A172 (cell line): ENCODE measurements at regions not wholly inside any gene's neighbourhood (a gene's known extent, or its start where the extent isn't known, plus 50 kb on each side); places are given as distances from the start of the nearest gene placed in this dataset.

ENCODE experiments used
- DNase-seq: peaks from one replicate; pipeline ENCODE4 v3.0.0-alpha.2; 2015; ENCODE audit warnings: low spot score

DNA sequence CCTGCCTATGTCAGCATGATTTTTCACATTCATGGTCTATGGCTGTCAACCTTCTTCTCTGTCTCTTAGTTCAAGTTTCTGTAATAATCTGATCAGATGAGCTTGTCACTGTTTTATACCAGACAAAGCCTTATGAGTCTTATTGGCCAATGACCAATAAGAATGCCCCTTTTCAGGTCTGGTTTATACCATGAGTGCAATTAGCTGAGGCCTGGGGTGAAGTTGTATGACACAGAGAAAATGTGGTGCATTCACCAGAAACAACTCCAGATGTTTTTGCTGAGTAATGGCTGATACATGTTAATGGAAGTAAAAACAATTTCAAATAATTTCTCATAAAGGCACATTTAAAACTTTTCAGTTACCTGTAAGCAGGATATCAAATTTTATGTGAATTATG lies 218.6 kb upstream of the CDH8 start:
- no peak for DNase-seq

DNA sequence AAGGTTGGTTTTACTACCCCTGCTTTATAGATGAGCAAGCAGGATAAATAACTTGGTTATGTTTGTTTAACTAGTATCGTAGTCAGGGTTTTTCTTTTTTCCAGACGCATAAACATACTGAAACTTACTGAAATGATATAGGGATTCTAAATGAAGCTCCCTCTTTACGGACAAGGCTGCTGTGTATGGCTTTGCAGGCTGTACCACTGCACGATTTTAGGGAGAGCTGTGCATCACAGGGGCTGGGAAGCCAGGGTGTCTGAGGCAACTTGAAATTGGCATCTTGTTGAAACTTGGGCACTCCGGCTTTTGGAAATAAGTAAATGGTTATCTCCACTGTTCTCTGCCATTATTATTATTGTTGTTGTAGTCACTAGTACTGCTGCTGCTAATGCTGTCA lies 218.1 kb upstream of the CDH8 start:
- DNase-seq: no peak

DNA sequence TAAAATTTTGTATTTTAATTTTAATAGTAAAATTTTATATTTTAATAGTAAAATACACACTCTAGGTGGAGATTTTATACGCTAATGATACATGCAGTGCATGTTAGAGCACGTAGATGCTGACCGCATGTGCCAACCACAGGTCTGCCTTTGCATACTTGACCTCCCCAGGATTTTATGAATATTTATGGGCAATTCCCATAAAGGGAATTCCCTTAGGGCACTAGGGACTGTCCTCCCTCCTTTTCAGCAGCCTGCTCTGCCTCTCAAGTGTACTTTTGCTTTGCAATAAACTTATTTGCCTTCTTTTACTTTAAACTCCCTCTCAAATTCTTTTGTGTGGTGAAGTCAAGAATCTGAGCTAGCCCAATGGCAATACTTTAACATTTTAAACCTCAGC lies 217.7 kb upstream of the CDH8 start:
- no peak for DNase-seq

DNA sequence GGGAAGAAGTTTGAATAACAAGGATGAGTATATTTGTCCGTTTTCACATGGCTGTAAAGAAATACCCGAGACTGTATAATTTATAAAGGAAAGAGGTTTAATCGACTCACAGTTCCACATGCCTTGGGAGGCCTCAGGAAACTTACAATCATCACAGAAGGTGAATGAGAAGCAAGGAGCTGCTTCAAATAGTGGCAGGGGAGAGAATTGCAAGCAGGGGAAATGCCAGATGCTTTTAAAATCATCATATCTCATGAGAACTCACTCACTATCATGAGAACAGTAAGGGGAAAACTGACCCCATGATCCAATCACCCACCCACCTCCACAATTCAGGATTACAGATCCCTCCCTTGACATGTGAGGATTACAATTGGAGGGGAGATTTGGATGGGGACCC lies 212.8 kb upstream of the CDH8 start:
- no peak for DNase-seq

DNA sequence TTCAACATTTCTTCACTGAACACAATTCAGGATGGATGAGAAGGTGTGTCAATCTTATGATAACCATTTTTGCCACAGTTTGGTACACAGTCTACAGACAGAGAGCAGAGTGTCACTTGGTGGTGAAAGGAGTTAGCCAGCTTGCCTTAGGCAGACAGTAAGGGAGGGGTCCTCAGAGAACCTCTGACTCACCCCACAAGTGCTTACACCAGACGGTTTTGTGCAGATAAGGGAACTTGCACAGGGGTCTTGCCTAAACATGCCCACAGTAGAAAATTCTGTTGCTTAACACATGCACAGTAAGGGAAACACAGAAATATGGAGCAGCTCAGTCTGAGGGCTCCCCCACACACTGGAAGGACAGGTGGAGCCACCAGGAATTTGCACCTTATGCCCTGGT lies 204.5 kb upstream of the CDH8 start:
- no peak for DNase-seq

DNA sequence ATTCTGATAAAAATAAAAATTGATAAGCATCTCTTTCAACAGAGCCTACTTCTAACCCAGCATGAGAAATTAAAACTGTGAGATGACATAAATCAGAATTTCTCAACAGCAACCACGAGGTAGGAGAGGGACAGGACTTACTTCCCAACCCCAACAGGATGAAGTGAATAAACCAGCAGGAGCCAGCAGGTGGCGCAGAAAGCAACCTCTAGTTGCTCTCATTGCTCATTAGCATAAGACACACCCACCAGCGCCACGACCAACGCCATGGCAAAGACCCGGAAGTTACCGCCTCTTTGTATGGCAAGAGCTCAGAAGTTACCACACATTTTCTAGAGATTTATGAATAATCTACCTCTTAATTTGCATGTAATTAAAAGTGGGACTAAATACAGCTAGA lies 189.4 kb upstream of the CDH8 start:
- DNase-seq: peak; percentile 93

DNA sequence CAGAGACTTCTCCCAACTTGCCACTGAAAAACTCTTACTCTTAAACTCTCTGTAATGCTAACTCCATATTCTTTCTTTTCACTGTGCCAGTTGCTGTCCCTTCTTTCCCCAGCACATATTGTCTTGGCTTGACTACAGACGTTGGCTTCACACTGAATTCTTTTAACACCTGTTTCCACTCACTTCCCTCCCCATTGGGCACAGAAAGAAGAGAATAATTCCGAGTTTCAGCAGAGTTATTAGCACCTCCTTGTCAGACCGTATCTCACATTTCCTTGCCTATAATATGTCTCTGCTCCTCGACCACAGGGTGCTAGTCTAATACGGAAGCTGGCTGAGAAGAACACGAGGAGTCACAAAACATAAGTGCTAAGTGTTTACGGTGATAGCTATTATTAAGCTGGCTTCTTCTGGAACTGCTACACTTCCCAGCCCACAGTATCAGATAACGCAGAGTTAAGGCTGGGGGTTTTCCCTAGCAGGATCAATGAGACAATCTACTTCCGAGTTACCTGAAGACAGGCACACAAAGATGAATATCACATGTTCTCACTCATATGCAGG lies 188.5 kb upstream of the CDH8 start:
- DNase-seq: no peak

DNA sequence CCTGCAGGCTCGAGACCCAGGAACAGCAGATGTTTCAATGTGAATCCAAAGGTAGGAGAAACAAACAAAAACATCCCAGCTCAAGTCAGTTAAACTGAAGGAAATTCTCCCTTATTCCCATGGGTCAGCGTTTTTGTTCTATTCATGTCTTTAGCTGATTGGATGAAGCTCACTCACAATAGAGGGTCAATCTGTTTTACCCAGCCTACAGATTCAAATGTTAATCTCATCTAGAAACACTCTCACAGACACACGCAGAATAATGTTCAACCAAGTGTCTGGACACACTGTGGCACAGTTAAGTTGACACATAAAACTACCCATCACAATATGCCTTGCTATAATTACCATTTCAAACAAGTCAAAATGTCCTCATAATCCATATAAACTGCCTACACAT lies 180.6 kb upstream of the CDH8 start:
- DNase-seq: no peak

DNA sequence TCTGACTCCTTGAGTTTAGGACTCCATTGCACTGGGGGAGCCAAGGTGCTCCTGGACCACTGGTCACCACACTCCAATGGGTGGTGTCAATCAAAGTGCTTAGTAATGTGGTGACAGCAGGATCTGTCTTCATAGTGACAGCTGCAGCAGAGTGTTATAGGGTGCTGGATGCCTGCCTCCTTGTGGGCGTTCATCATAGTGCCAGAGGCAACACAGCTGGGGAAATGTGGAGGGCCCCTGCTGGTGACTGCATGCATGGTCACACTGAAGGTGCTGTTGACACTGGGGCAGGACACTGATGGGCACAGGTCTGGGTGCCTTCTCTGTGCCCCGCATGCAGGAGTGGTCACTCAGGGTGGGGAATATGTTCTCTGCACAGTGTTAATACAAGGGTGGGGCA lies 177.5 kb upstream of the CDH8 start:
- no peak for DNase-seq

DNA sequence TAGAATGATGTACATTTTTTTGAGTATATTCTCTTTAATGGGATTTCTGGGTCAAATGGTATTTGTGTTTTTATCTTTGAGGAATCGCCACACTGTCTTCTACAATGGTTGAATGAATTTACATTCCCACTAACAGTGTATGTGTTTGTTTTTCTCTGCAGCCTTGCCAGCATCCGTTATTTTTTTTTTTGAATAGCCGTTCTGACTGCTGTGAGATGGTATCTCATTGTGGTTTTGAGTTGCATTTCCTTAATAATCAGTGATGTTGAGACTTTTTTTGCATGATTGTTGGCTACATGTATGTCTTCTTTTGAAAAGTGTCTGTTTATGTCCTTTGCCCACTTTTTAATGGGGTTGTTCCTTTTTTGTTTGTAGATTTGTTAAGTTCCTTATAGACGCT lies 172.7 kb upstream of the CDH8 start:
- DNase-seq: no peak

DNA sequence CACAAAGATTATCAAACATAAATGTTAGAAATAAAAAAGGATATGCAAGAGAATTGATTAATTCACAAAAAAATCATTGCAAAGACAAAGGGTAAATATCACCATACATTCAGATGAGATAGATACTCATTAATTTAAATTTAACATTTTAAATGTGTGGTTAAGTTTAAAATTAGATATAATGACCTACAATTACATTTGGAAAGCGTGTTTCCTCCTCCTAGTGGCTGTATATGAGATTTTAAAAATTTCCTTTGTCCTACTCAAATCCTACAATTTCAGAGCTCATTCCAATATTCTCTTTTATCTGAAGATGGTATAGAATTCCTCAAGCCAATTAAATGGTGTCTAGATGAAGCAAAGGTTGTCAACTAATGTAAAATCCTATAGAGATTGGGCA lies 169.2 kb upstream of the CDH8 start:
- no peak for DNase-seq

DNA sequence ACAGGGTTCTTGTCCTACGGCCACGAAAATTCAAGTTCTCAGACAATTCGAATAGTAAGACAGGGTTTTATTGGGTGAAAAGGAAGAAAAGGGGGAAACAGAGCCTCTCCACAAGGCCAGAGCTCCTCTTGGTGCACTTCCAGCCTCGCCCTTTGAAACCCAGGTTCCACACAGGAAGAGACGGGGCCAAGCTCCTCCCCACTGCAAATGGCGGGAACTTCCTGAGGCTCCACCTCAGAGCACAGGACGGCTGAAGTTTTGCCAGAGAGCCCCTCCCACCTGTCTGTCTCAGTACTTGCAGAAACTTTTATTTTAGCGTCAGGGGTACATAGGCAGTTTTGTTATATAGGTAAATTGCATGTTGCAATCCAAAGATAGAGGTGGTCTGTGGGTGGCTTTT lies 165.7 kb upstream of the CDH8 start:
- no peak for DNase-seq

DNA sequence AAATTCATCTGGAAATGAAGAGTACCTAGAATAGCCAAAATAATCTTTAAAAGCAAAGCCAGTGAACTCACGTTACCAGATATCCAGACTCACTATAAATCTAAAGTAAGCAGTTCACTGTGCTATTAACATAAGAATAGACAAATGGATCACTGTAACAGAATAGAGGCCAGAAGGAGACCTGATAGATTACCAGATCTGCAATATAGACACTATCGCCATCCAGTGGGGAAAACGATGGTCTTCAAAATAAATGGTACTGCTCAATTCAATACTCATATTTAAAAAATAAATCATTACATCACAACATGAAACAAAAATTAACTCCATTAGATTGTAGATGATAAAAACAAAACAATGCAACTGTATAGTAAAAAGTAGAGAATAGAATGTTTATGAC lies 158.6 kb upstream of the CDH8 start:
- DNase-seq: no peak

DNA sequence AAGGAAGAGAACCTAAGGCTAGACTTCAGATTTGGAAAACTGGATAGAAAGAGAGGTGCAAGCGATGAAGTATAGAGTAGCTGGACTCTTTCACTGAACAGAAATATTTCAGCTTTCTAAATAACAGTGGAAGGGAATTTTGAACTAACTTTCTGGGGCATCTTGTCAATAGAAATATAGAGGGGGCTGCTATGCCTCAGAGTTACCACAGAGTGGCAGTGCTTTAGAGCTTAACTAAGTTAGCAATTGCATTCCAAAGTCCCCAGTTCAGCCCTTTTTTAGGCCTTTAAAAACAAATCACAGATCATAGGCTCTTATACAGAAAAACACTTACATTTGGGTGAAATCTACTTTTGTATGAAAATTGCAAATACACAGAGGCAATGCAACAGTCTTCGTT lies 154.2 kb upstream of the CDH8 start:
- DNase-seq: peak; percentile 30

DNA sequence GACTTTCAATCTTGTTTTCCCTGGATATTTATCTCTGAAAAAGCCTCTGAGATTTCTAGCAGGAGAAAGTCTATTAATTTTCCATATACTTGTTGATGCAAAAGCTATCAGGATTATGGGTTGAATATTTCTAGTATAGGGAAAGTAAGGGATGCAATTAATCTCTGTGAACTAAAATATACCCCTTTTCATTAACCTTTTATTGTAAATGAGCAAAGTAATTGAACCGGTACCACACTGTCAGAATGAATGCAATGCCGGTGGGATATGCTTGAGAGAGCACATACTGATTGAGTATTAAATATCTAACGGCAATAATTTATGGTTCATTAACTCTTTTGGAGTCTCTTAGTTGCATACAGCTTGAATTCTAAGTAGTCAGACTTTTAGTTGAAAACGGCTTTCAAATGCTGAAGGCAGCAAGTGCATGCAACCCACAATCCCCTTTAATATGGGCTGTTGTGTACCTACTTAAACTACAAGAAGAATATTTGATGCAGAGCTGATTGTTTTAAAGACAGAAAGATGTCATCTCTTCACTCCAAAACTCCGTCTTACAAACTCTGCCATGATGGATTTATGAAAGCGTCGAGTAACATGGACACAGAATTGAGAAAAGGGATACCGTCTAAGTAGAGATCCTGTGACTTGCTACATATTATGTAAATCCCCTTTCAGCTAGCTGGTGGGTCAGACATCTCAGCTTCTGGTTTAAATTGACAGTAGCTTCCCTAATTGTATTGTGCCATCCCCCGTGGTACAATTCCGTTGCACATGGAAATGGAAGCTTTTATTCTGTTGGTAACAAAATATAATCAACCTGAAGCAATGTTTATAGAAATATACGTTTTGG lies 141.3 kb upstream of the CDH8 start:
- no peak for DNase-seq

DNA sequence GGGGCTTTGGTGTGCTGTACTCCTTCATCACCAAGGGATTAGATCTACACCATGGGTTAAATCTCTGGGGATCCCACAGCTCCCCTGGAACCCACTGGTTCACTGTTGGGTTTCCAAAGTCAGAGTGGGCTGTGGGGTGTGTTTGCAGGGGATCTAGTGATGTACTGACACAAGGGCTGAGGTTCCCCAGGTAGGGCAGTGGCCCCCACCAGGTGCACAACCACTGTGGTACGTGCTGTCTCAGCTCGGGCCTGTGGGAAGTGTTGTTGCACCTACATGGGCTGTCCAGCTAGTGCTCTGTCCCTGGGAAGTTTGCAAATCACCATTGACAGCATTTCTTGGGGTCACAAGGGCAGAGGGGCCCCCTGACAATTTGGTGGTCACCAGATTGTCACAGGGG lies 134.4 kb upstream of the CDH8 start:
- no peak for DNase-seq

DNA sequence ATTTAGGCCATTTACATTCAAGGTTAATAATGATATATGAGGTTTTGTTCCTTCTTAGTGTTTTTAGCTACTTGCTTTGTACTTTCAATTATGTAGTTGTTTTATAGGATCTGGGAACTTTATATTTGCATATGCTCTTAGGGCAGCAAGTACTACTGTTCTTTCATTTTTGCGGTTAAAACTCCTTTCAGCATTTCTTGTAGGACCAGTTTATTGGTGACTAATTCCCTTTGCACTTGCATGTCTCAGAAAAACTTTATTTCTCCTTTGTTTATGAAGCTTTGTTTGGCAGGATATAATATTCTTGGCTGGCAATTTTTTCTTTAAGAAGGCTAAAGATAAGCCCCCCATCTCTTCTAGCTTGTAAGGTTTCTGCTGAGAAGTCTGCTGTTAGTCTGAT lies 131.3 kb upstream of the CDH8 start:
- no peak for DNase-seq

DNA sequence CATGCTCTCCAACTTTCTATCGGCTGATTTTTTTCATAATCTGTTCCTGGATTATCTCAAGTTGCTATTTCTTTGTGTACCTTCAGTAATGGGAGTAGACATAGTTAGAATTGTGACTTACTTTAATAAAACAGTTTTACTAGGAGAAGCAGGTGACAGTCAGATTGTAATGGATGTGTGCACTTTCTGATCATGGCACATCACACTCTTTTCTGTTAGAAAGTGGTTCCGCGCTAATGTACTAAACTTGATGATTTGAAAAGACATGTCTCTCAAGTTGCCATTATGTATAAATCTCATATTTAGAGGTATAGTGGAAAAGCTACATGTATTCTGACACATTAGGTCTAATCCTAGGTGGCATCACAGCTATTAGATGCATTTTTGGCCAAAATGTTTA lies 121.3 kb upstream of the CDH8 start:
- DNase-seq: no peak

DNA sequence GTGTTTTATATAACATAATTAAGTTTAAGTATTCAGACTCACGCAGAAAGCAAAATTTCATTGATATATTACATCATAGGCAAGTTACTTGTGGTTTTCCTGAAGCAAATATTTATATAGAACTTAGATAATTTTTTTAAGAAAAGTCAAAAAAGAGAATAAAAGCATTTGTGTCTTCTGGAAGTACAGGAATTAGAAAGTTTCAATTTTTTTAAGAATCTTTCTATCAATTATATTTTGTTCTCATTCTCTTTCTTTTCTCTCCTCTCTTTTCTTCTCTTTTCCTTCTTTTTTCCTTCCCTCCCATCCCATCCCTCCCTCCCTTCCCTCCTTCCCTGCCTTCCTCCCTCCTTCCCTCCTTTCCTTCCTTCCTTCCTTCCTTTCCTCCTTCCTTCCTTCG lies 120.7 kb upstream of the CDH8 start:
- DNase-seq: no peak

DNA sequence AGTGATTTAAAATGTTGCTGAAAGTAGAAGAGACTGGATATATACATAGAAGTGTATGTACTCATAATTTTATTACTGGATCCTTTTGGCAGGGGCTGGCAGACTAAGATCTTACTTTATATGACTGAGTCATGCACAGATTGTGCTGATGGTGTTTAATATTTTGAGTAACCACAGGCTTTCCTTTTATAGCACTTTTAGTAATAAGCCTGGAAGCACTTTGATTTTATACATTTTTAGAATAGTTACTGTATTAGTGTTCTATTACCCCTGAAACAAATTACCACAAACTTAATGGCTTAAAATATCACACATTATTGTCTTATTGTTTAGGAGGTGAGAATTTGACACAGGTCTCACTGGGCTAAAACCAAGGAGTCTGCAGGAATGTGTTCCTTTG lies 113.4 kb upstream of the CDH8 start:
- DNase-seq: no peak

DNA sequence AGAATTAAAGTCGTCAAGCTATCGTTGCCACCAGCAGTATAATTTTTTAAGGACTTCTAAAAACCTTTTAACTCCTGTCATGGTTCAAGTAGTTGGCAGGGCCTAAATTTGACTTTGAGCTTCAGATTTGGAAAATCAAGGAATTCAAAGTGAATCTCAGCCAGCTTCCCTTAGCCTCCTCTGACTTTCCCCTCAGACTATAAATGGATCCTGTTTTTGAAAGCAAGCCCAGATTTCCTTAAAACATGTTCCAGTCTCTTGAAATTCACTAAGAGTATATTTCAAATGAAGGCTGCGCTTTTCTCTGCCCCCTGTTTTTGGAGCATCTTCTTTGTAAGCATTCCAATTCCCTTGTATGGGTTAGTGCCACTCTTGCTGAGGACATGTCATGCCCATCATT lies 101.8 kb upstream of the CDH8 start:
- no peak for DNase-seq

DNA sequence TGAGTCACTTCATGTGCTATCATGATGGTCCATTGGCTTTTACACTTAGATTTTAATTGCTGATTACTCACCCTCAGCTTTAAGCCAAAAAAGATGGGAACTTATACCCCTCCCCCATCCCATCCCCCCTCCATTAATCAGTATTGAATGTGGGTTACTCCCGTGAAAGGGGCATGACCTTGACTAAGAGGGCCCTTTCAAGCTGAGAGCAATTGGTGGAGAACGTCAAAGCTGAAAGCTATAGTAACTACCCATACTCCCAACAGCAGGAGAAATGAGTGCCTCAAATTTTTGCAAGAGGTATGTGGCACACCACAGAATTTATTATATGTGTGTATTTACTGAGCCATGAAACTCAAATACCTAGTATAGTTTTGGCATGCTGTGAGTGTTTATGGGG lies 99.7 kb upstream of the CDH8 start:
- DNase-seq: no peak

DNA sequence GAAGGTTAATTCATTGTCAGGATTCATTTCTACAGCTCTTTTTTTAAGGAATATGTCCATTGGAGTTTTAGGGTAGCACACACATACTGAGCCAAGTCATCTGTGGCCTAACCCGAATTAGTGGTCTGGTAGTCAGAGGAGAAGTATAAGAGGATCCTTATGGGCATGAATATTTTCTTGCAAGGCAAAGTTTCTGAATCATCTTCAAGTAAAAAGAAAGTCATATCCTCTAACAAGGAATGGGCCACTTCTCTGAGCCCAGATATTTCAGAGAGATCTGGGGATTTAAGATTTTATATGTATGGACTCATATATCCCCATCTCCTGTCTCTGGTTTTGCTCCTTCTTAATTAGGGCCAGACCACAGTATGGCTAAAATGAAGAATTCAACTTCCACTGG lies 99.2 kb upstream of the CDH8 start:
- no peak for DNase-seq

DNA sequence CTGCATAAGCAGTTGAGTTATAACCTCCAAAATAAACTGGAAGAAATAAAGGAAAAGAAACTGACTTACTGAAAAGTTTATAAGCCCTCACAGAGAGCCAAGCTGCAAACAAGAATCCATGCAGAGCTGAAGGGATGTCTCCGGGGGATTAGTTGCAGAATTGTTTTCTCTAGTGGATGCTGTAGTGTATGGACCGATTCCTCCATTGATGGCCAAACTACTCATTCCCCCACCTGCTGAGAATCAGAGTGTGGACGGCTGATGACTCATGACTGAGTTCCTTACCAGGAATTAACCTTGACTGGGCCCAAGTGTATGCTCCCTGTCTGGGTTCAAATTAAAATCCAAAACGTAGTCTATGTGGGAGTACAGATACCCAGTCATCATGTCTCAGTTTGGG lies 93.9 kb upstream of the CDH8 start:
- DNase-seq: no peak
